Ovary (tissue), 7 donors: ENCODE measurements at regions not wholly inside any gene's neighbourhood (a gene's known extent, or its start where the extent isn't known, plus 50 kb on each side); places are given as distances from the start of the nearest gene placed in this dataset.
"Not testable (repeated sequence)": the region's sequence is repeated elsewhere in the genome, so short reads cannot be mapped to it uniquely, and the experiment has no call there.

ENCODE experiments used
- DNase-seq, 5 donors: peaks; one replicate each; pipeline ENCODE4 v3.0.0-alpha.2; 2019 to 2020
- H3K27ac ChIP-seq, 2 donors: fragments of 200-600 bp; one replicate each; pipeline versions ENCODE4 v1.5.1 to v1.8.0; 2019 to 2022
- H3K27me3 ChIP-seq: fragments of 200-600 bp; one replicate; pipeline ENCODE4 v1.8.0; 2022
- H3K36me3 ChIP-seq: fragments of 200-600 bp; sonication (generic); one replicate; pipeline ENCODE4 v1.5.1; 2019
- H3K4me1 ChIP-seq: one replicate; pipeline ENCODE4 v1.8.1; 2013; ENCODE audit warnings: mild to moderate bottlenecking, moderate library complexity; ENCODE audit not compliant: insufficient read depth
- H3K4me3 ChIP-seq: fragments of 200-600 bp; sonication (generic); one replicate; pipeline ENCODE4 v1.5.1; 2017
- H3K9me3 ChIP-seq, 2 donors: fragments of 200-600 bp in 1 of 2; sonication (generic) in 1 of 2; one replicate each; pipeline versions ENCODE4 v1.5.1 to v1.8.1; 2013 to 2019; ENCODE audit warnings: mild to moderate bottlenecking in 1 of 2, moderate library complexity in 1 of 2
- EP300 ChIP-seq: sonication (generic); formaldehyde crosslinking; IDR thresholded peaks from one replicate; pipeline ENCODE4 v1.6.1; 2017; ENCODE audit warnings: antibody characterized with exemption
- POLR2A ChIP-seq: fragments of 450-650 bp; IDR thresholded peaks from one replicate; pipeline ENCODE4 v1.6.1; 2017; ENCODE audit warnings: antibody characterized with exemption, mild to moderate bottlenecking, moderate library complexity
- WGBS, 3 donors: extraction: QIAGEN DNeasy Blood & Tissue Kit in 1 of 3; methylation state at CpG; one replicate each; pipeline versions ENCODE4 v1.1.5 to v1.1.7; 2013 to 2017; 5-methylcytosine and 5-hydroxymethylcytosine counted together
- intact Hi-C, 4 donors: fragments of 100-400 bp; cut with DNase I; formaldehyde crosslinking; loops; one replicate each; pipeline versions ENCODE4 v1.11.0 to v1.15.1; 2022 to 2023
- TF ChIP-seq, protein P1 (sequence below), 3 donors: fragments of 450-650 bp in 2 of 3; fragments of 200-600 bp in 1 of 3; IDR thresholded peaks; one replicate each; pipeline versions ENCODE4 v1.5.1 to v1.8.0; 2016 to 2022; ENCODE audit warnings: antibody characterized with exemption in 3 of 3, mild to moderate bottlenecking in 1 of 3
- donor health status: DM: no; HTN: no; CAD: no; lungs with moderate emphysema.
- donor health status: DM: no; HTN: no; CAD: no.
- donor health status: Bipolar disorder and iron deficiency.
- donor health status: DM: no; HTN: no; CAD: no.
- donor health status: DM: yes; HTN: yes; CAD: no.

DNA sequence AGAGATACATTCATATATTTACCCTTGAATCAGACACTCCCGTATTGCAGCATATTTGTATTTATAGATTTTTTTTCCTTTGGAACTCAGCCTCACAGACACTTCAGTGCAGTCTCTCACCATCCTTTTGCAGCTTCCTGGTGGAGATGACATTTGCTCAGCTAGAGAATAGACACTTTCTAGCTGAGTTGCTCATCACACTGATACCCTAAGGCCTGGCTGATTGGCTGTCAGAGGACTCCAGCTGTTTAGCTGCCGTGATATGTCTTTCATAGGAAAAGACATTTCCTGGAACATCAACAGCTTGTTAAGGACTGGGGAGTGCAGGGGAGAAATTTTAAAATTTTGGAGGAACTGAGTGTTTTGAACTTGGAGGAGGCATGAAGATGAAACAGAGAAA lies 429.6 kb downstream of the SMARCA1 start:
- 55 to 69% (median 59%) methylated on average over 2 of the region's 2 CpGs for WGBS, 3 donors
- H3K4me3 ChIP-seq = no peak overlapping the region
- no peaks in the 10 kb centered on the region for H3K36me3 ChIP-seq
- intact Hi-C loops = no loop called here
- DNase-seq = no peak
- no peaks in the 10 kb centered on the region for H3K4me1 ChIP-seq
- no peaks in the 10 kb centered on the region for H3K9me3 ChIP-seq
- no peak overlapping the region for H3K27ac ChIP-seq
- TF ChIP-seq POLR2A = no peak
- no peak for TF ChIP-seq EP300
- TF ChIP-seq, protein P1, sequence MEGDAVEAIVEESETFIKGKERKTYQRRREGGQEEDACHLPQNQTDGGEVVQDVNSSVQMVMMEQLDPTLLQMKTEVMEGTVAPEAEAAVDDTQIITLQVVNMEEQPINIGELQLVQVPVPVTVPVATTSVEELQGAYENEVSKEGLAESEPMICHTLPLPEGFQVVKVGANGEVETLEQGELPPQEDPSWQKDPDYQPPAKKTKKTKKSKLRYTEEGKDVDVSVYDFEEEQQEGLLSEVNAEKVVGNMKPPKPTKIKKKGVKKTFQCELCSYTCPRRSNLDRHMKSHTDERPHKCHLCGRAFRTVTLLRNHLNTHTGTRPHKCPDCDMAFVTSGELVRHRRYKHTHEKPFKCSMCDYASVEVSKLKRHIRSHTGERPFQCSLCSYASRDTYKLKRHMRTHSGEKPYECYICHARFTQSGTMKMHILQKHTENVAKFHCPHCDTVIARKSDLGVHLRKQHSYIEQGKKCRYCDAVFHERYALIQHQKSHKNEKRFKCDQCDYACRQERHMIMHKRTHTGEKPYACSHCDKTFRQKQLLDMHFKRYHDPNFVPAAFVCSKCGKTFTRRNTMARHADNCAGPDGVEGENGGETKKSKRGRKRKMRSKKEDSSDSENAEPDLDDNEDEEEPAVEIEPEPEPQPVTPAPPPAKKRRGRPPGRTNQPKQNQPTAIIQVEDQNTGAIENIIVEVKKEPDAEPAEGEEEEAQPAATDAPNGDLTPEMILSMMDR (IDR thresholded peaks at IDR 0.05) = no peak
- H3K27me3 ChIP-seq = no peaks in the 10 kb centered on the region

DNA sequence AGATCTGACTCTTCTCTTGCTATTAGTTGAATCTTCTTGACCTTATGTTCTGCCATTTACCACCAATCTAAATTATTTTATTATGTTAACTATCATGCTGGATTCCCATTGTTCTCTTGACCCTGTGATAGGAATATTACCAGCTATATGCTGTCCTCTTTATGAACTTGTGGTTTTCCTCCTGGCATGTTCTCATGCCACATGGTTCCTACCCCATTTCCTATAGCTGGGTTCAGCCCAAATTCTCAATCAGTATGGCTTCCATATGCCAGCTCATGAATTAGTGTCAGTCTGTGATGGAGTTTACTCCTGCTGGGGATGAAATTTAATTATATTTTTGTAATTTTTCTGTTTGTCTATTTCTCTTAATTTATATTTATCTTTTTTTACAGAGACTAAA lies 430.5 kb downstream of the SMARCA1 start:
- no peaks in the 10 kb centered on the region for H3K4me1 ChIP-seq
- TF ChIP-seq POLR2A (no peak), EP300 (no peak)
- TF ChIP-seq, protein P1 (IDR thresholded peaks at IDR 0.05) = no peak
- no peaks in the 10 kb centered on the region for H3K36me3 ChIP-seq
- no peaks in the 10 kb centered on the region for H3K27me3 ChIP-seq
- H3K9me3 ChIP-seq = no peaks in the 10 kb centered on the region
- H3K27ac ChIP-seq = no peak overlapping the region
- H3K4me3 ChIP-seq = no peak overlapping the region
- no peak for DNase-seq
- intact Hi-C loops = no loop called here

DNA sequence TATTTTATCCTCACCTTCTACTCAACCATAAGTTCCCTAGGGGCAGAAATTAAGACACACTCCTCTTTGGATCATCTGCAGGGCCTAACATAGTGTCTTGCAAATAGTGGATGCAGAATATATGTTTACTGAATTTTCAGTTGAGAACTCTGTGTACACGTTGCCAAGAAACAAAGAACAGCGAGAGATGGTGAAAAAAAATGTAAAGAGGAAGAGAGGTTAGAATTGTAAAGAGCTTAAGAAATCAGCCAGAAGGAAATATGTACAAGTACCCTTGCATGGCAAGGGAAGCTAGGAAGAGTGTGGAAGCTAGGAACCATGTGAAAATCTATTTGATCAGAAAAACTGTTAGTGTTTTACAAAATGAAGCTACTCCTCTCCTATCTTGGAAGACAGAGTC lies 431.0 kb downstream of the SMARCA1 start:
- H3K4me1 ChIP-seq = no peaks in the 10 kb centered on the region
- no peaks in the 10 kb centered on the region for H3K9me3 ChIP-seq
- no peaks in the 10 kb centered on the region for H3K27me3 ChIP-seq
- H3K36me3 ChIP-seq = no peaks in the 10 kb centered on the region
- no peak overlapping the region for H3K27ac ChIP-seq
- intact Hi-C loops = no loop called here
- no peak for TF ChIP-seq POLR2A
- no peak for TF ChIP-seq EP300
- TF ChIP-seq, protein P1 (IDR thresholded peaks at IDR 0.05) = no peak
- no peak overlapping the region for H3K4me3 ChIP-seq
- DNase-seq = no peak
- 37 to 60% (median 50%) methylated on average over 2 of the region's 2 CpGs for WGBS, 3 donors

DNA sequence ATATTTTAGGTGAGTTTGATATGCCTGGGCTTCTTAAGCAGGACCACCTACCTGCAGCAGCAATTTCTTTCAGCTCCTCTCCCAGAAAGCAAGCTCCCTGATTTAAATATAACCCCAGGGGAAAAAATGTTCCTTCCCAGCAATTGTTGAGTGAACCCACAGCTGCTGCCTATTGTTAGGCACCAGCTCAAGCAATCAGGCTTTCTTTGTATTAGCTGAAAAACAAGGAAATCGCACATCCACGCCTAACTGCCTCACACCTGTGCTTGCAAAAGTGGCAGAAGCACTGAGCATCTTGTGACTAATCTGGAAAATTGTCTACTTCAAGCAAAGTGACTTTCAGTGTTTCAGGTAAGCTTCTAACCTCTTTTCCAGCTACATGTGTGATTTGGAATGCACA lies 432.2 kb downstream of the SMARCA1 start:
- Histone ChIP-seq H3K4me1 (no peaks in the 10 kb centered on the region), H3K9me3 (no peaks in the 10 kb centered on the region), H3K27ac (no peak overlapping the region), H3K4me3 (no peak overlapping the region), H3K36me3 (no peaks in the 10 kb centered on the region), H3K27me3 (no peaks in the 10 kb centered on the region)
- intact Hi-C loops = no loop called here
- no peak for TF ChIP-seq POLR2A
- TF ChIP-seq EP300 = no peak
- TF ChIP-seq, protein P1 (IDR thresholded peaks at IDR 0.05) = no peak
- 27 to 31% (median 29%) methylated on average over 2 of the region's 2 CpGs for WGBS, 3 donors
- DNase-seq = no peak

DNA sequence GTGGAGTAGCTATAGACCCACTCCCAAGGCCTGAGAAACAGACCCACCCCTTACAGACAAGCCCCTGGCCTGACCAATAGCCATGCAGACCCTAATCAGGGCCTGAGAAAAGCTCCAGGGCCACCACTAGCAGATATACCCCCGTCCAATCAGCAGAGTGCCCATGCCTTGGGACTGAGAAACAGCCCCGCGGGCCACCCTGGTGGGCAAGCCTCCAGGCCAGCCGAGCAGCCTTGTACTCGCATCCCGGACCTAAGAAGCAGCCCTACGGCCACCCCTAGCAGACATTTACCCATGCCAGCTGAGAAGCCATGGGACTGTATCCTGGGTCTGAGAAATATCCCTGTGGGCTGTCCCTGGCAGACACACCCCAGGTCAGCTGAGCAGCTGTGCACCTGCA lies 436.5 kb downstream of the SMARCA1 start:
- TF ChIP-seq POLR2A (no peak), EP300 (no peak)
- TF ChIP-seq, protein P1 (IDR thresholded peaks at IDR 0.05) = no peak
- Histone ChIP-seq H3K36me3 (no peaks in the 10 kb centered on the region), H3K4me3 (no peak overlapping the region), H3K4me1 (no peaks in the 10 kb centered on the region), H3K27me3 (no peaks in the 10 kb centered on the region), H3K27ac (no peak overlapping the region), H3K9me3 (no peaks in the 10 kb centered on the region)
- DNase-seq = no peak
- WGBS, 3 donors = 70 to 92% (median 82%) methylated on average over 3 to 7 of the region's 7 CpGs
- intact Hi-C loops = no loop called here

DNA sequence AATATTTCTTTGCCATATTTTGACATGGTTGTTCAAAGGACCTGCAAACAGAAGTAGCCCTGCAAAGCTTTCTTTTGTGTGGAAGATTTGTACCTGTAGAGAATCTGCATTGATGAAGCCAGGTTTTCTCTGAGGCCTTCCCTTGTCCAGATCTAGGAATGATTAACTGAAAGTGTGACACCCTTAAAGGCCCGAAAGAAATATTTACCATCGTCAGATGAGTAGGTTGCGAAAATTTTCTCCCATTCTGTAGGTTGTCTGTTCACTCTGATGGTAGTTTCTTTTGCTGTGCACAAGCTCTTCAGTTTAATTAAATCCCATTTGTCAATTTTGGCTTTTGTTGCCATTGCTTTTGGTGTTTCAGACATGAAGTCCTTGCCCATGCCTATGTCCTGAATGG lies 439.0 kb downstream of the SMARCA1 start:
- H3K9me3 ChIP-seq, intact Hi-C loops: not testable (repeated sequence)

More for the DNA sequence above, 439.0 kb downstream of the SMARCA1 start:
- H3K27ac ChIP-seq, H3K4me3 ChIP-seq, H3K36me3 ChIP-seq, DNase-seq, H3K4me1 ChIP-seq, H3K27me3 ChIP-seq: not testable (repeated sequence)
- WGBS, 3 donors = 86 to 92% (median 90%) methylated on average over 3 of the region's 3 CpGs
